ENCODE measurements at regions not wholly inside any gene's neighbourhood (a gene's known extent, or its start where the extent isn't known, plus 50 kb on each side); places are given as distances from the start of the nearest gene placed in this dataset.

GRCh38 chr7:53101026-53101425 is 65.6 kb downstream of the POM121L12 start:
- Histone ChIP-seq H3K27me3 (no peaks in the 10 kb centered on the region), H3K9me3 (no peaks in the 10 kb centered on the region), H3K36me3 (no peaks in the 10 kb centered on the region), H3K4me1 (no peaks in the 10 kb centered on the region), H3K4me3 (no peak overlapping the region), H3K27ac (no peak overlapping the region)
- TF ChIP-seq POLR2A (IDR thresholded peaks at IDR 0.05) (no peak), POLR2AphosphoS5 (IDR thresholded peaks at IDR 0.05) (no peak), CTCF (IDR thresholded peaks at IDR 0.05) (no peak)
- no peak for DNase-seq (ENCODE audit: low spot score in 2 of 2)
- intact Hi-C loops (cut with DNase I; ENCODE audit: low total_unique reads) = no loop called here

DNA sequence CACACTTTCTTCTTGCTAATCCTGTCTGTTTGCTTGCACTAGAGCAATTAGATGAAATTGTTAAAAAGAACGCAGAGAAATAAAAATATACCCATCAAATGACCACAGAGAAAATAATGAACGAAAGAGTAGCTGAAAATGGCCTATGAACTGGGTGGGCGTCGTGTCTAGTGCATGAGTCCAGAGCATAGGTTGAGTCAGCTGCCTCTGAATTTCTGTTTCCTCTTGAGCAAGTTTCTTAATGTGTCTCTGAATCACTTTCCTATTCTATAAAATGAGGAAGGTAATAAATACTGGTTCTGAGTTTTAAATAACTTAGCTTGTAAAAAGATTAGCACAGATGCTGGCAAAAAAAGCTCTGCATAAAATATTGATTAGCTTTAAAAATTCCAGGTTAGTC is 75.0 kb downstream of the POM121L12 start:
- Histone ChIP-seq H3K27me3 (no peaks in the 10 kb centered on the region), H3K36me3 (no peaks in the 10 kb centered on the region), H3K9me3 (no peaks in the 10 kb centered on the region), H3K27ac (no peak overlapping the region), H3K4me3 (no peak overlapping the region), H3K4me1 (no peaks in the 10 kb centered on the region)
- no peak for DNase-seq (ENCODE audit: low spot score in 2 of 2)
- intact Hi-C loops (cut with DNase I; ENCODE audit: low total_unique reads) = no loop called here
- no peak for TF ChIP-seq CTCF (IDR thresholded peaks at IDR 0.05)
- no peak for TF ChIP-seq POLR2AphosphoS5 (IDR thresholded peaks at IDR 0.05)
- TF ChIP-seq POLR2A (IDR thresholded peaks at IDR 0.05) = no peak

DNA sequence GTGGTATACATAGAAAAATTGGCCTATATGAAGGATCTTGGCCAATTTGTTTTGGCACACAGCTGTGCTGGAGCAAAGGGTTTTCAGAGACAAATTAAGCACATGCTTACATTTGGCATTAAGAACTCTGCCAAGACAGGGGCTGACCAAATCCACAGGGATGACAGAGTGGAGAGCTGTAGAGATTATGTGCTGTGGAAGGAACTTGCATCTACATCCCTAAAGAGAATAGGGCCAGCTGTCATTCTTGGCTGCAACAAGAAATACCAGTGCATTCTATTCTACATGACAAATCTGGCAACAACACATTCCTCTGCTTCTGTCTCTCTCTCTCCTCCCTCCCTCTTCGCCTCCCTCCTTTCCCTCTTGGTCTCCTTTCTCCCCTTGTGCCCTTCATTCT is 75.6 kb downstream of the POM121L12 start:
- no peaks in the 10 kb centered on the region for H3K36me3 ChIP-seq
- H3K9me3 ChIP-seq = no peaks in the 10 kb centered on the region
- H3K4me1 ChIP-seq = no peaks in the 10 kb centered on the region
- H3K27me3 ChIP-seq = no peaks in the 10 kb centered on the region
- TF ChIP-seq CTCF (IDR thresholded peaks at IDR 0.05) (no peak), POLR2A (IDR thresholded peaks at IDR 0.05) (no peak), POLR2AphosphoS5 (IDR thresholded peaks at IDR 0.05) (no peak)
- H3K27ac ChIP-seq = no peak overlapping the region
- no peak for DNase-seq (ENCODE audit: low spot score in 2 of 2)
- intact Hi-C loops (cut with DNase I; ENCODE audit: low total_unique reads) = no loop called here
- H3K4me3 ChIP-seq = no peak overlapping the region

GRCh38 chr7:53113424-53113823 is 78.0 kb downstream of the POM121L12 start:
- no peak overlapping the region for H3K4me3 ChIP-seq
- no peaks in the 10 kb centered on the region for H3K36me3 ChIP-seq
- no peaks in the 10 kb centered on the region for H3K4me1 ChIP-seq
- intact Hi-C loops (cut with DNase I; ENCODE audit: low total_unique reads) = no loop called here
- DNase-seq (ENCODE audit: low spot score in 2 of 2) = no peak
- no peak overlapping the region for H3K27ac ChIP-seq
- TF ChIP-seq CTCF (IDR thresholded peaks at IDR 0.05) (no peak), POLR2AphosphoS5 (IDR thresholded peaks at IDR 0.05) (no peak), POLR2A (IDR thresholded peaks at IDR 0.05) (no peak)
- no peaks in the 10 kb centered on the region for H3K9me3 ChIP-seq
- no peaks in the 10 kb centered on the region for H3K27me3 ChIP-seq

DNA sequence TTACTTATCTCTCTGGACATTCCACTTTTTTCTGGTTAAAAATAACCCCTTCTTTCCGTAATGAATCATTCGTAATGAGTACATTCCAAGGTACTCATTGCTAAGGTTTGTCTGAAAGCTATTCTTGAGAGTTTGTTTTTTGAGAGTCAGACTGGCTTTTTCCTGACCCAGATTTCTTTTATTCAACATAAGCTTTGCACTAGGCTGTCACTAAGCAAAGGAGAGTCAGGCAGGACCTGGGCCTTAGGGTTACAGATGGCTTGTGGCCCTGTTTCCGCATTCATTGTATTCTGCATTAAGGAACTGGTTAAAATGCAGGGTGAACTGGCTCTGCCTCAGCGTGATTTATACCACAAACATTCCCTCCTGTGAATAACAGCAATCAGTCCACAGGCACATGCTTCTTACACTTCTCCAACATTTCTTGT is 84.1 kb downstream of the POM121L12 start:
- H3K4me1 ChIP-seq = no peaks in the 10 kb centered on the region
- DNase-seq (ENCODE audit: low spot score in 2 of 2) = no peak
- no peak for TF ChIP-seq POLR2A (IDR thresholded peaks at IDR 0.05)
- no peak overlapping the region for H3K4me3 ChIP-seq
- no peaks in the 10 kb centered on the region for H3K36me3 ChIP-seq
- intact Hi-C loops (cut with DNase I; ENCODE audit: low total_unique reads) = no loop called here
- H3K9me3 ChIP-seq = no peaks in the 10 kb centered on the region
- no peak overlapping the region for H3K27ac ChIP-seq
- no peaks in the 10 kb centered on the region for H3K27me3 ChIP-seq

DNA sequence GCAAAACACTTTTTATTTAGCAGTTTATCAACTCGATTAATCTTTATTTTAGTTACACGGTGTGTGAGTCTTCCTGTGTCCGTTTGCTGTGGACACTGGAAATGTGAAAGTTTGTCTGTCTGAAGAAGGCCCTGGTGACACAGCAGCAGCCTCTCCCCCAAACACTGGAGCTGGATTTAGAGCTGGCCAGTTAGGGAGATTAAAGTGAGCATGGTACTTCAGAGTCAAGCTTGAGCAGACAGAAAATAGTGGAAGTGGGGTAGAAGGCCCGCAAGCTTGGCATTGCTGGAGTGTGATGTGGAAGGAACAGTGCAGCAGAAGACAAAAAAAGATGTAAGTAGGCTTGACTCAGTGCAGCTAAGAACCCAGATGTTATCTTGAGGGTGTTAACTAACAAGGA is 85.9 kb downstream of the POM121L12 start:
- intact Hi-C loops (cut with DNase I; ENCODE audit: low total_unique reads) = no loop called here
- Histone ChIP-seq H3K27ac (no peak overlapping the region), H3K9me3 (no peaks in the 10 kb centered on the region), H3K4me1 (no peaks in the 10 kb centered on the region), H3K27me3 (no peaks in the 10 kb centered on the region), H3K36me3 (no peaks in the 10 kb centered on the region), H3K4me3 (no peak overlapping the region)
- TF ChIP-seq CTCF (IDR thresholded peaks at IDR 0.05) = no peak
- TF ChIP-seq POLR2A (IDR thresholded peaks at IDR 0.05) = no peak
- TF ChIP-seq POLR2AphosphoS5 (IDR thresholded peaks at IDR 0.05) = no peak
- no peak for DNase-seq (ENCODE audit: low spot score in 2 of 2)

Data from breast epithelium (tissue), 4 donors.